Ascending aorta (tissue), 2 donors: ENCODE measurements at regions not wholly inside any gene's neighbourhood (a gene's known extent, or its start where the extent isn't known, plus 50 kb on each side); places are given as distances from the start of the nearest gene placed in this dataset.

Source experiments
- DNase-seq, 2 donors: peaks; one replicate each; pipeline ENCODE4 v3.0.0-alpha.2; 2019; ENCODE audit warnings: low spot score in 2 of 2
- H3K27ac ChIP-seq, 2 donors: fragments of 200-600 bp; sonication (generic); one replicate each; pipeline ENCODE4 v1.5.1; 2016 to 2017; ENCODE audit warnings: mild to moderate bottlenecking in 1 of 2
- H3K27me3 ChIP-seq: fragments of 200-600 bp; sonication (generic); one replicate; pipeline ENCODE4 v1.5.1; 2017
- H3K36me3 ChIP-seq, 2 donors: fragments of 200-600 bp; sonication (generic); one replicate each; pipeline ENCODE4 v1.5.1; 2016
- H3K4me1 ChIP-seq, 2 donors: fragments of 200-600 bp; sonication (generic); one replicate each; pipeline ENCODE4 v1.5.1; 2016 to 2017; ENCODE audit warnings: mild to moderate bottlenecking in 1 of 2
- H3K4me3 ChIP-seq, 2 donors: fragments of 200-600 bp; sonication (generic); one replicate each; pipeline ENCODE4 v1.5.1; 2016 to 2017; ENCODE audit warnings: mild to moderate bottlenecking in 1 of 2
- H3K9me3 ChIP-seq, 2 donors: fragments of 200-600 bp; sonication (generic); one replicate each; pipeline ENCODE4 v1.5.1; 2016
- CTCF ChIP-seq, 3 experiments: fragments of 200-600 bp in 2 of 3; fragments of 450-650 bp in 1 of 3; sonication (generic) in 2 of 3; IDR thresholded peaks; one replicate each; pipeline ENCODE4 v1.5.1; 2016 to 2019; ENCODE audit warnings: antibody characterized with exemption in 3 of 3, mild to moderate bottlenecking in 1 of 3, moderate library complexity in 1 of 3
- intact Hi-C: fragments of 100-400 bp; cut with DNase I; formaldehyde crosslinking; loops from one replicate; pipeline ENCODE4 v1.15.1; 2023

GRCh38 chr18:49731860-49732311 is 81.4 kb downstream of the ACAA2 start:
- no peak overlapping the region for H3K27ac ChIP-seq
- no peaks in the 10 kb centered on the region for H3K4me1 ChIP-seq
- no peak for DNase-seq
- H3K9me3 ChIP-seq = no peaks in the 10 kb centered on the region
- intact Hi-C loops = no loop called here
- H3K27me3 ChIP-seq = no peaks in the 10 kb centered on the region
- H3K4me3 ChIP-seq = no peak overlapping the region
- TF ChIP-seq CTCF (IDR thresholded peaks at IDR 0.05) = no peak
- H3K36me3 ChIP-seq = no peaks in the 10 kb centered on the region

GRCh38 chr18:49731421-49731841 is 81.9 kb downstream of the ACAA2 start:
- intact Hi-C loops = no loop called here
- TF ChIP-seq CTCF (IDR thresholded peaks at IDR 0.05) = no peak

GRCh38 chr18:49730951-49731391 is 82.4 kb downstream of the ACAA2 start:
- H3K4me1 ChIP-seq = no peaks in the 10 kb centered on the region
- no peaks in the 10 kb centered on the region for H3K36me3 ChIP-seq
- H3K9me3 ChIP-seq = no peaks in the 10 kb centered on the region
- H3K27me3 ChIP-seq = no peaks in the 10 kb centered on the region
- no peak overlapping the region for H3K4me3 ChIP-seq
- H3K27ac ChIP-seq = no peak overlapping the region
- TF ChIP-seq CTCF (IDR thresholded peaks at IDR 0.05) = no peak
- intact Hi-C loops = no loop called here
- DNase-seq = no peak

More at GRCh38 chr18:49731421-49731841, 81.9 kb downstream of the ACAA2 start:
- no peak for DNase-seq
- Histone ChIP-seq H3K36me3 (no peaks in the 10 kb centered on the region), H3K27me3 (no peaks in the 10 kb centered on the region), H3K27ac (no peak overlapping the region), H3K9me3 (no peaks in the 10 kb centered on the region), H3K4me1 (no peaks in the 10 kb centered on the region), H3K4me3 (no peak overlapping the region)

GRCh38 chr18:49728542-49728941 is 84.8 kb downstream of the ACAA2 start:
- no peaks in the 10 kb centered on the region for H3K27me3 ChIP-seq
- DNase-seq = no peak
- peak in 1 of 3 experiments; percentile 15 for TF ChIP-seq CTCF (IDR thresholded peaks at IDR 0.05)
- H3K4me1 ChIP-seq = no peaks in the 10 kb centered on the region
- no peaks in the 10 kb centered on the region for H3K9me3 ChIP-seq
- intact Hi-C loops = no loop called here
- H3K4me3 ChIP-seq = no peak overlapping the region
- H3K27ac ChIP-seq = no peak overlapping the region
- H3K36me3 ChIP-seq = no peaks in the 10 kb centered on the region

GRCh38 chr18:49727816-49728215 is 85.5 kb downstream of the ACAA2 start:
- no peak for DNase-seq
- Histone ChIP-seq H3K4me1 (no peaks in the 10 kb centered on the region), H3K27me3 (no peaks in the 10 kb centered on the region), H3K4me3 (no peak overlapping the region), H3K36me3 (no peaks in the 10 kb centered on the region), H3K9me3 (no peaks in the 10 kb centered on the region), H3K27ac (no peak overlapping the region)
- no peak for TF ChIP-seq CTCF (IDR thresholded peaks at IDR 0.05)
- intact Hi-C loops = no loop called here

GRCh38 chr18:49726675-49726963 is 86.7 kb downstream of the ACAA2 start:
- intact Hi-C loops = no loop called here
- Histone ChIP-seq H3K9me3 (no peaks in the 10 kb centered on the region), H3K4me3 (no peak overlapping the region), H3K27me3 (no peaks in the 10 kb centered on the region), H3K36me3 (no peaks in the 10 kb centered on the region), H3K27ac (no peak overlapping the region), H3K4me1 (no peaks in the 10 kb centered on the region)
- TF ChIP-seq CTCF (IDR thresholded peaks at IDR 0.05) = no peak
- no peak for DNase-seq
